ENCODE measurements at regions not wholly inside any gene's neighbourhood (a gene's known extent, or its start where the extent isn't known, plus 50 kb on each side); places are given as distances from the start of the nearest gene placed in this dataset.

DNA sequence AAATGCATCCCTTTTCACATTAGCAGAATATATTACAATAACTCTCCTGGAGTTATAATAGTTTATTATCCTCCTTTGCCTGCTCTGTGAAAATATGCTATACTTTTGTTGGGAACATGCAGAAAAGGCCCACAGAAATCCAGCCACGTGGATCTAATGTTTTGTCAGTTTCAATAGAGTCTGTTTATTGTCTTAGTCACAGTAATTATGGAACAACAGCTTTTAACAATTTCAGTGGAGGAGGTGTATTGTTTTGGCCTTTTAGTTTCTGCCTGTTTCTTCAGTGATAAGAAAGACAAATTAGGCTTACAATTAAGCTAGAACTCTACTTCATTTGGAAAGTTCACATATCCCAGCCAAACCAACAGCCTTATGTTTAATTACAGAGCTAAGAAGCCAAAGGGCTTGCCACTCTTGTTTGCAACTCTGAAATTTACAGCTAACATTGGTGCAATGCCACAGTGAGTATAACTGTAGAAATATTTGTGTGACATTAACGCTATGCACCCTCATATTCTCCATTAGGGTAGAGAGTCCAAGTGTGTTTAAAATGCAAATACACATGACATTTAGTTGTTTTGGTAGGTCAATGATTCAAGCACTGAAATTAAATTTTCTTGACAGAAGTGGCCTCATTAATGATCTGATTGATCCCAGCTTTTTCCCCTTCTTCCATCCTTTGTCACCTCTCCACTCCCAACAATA lies 175.8 kb downstream of the USP46 start:
- Histone ChIP-seq H3K4me2 (ENCODE audit: unreplicated experiment) (no peak overlapping the region), H3K36me3 (ENCODE audit: low read depth) (no peaks in the 10 kb centered on the region), H2AFZ (no peak overlapping the region), H3F3A (ENCODE audit: insufficient read depth) (no peaks in the 10 kb centered on the region), H3K79me2 (ENCODE audit: insufficient read depth) (no peaks in the 10 kb centered on the region), H3K27ac (no peak overlapping the region), H3K9ac (no peak overlapping the region), H3K9me2 (ENCODE audit: insufficient read depth) (no peaks in the 10 kb centered on the region), H4K20me1 (ENCODE audit: insufficient read depth) (no peaks in the 10 kb centered on the region), H3K4me1 (ENCODE audit: insufficient read depth) (no peaks in the 10 kb centered on the region), H3K27me3 (replicated peaks; ENCODE audit: insufficient read depth) (no peaks in the 10 kb centered on the region), H3K9me3 (ENCODE audit: low read depth) (no peaks in the 10 kb centered on the region), H3K4me3 (no peak overlapping the region)
- in situ Hi-C loops (cut with MboI) = no loop called here
- DNase-seq = no peak
- 3 to 9% methylated on average over 2 of the region's 2 CpGs for WGBS, 2 experiments (ENCODE audit: low coverage in 1 of 2, low lambda C conversion rate in 2 of 2, missing lambda C conversion rate in 2 of 2)
- TF ChIP-seq EZH2phosphoT487 (IDR thresholded peaks at IDR 0.05; ENCODE audit: insufficient read depth, low read depth) (no peak), EZH2 (IDR thresholded peaks at IDR 0.05; ENCODE audit: insufficient read depth, poor library complexity, severe bottlenecking) (no peak)

DNA sequence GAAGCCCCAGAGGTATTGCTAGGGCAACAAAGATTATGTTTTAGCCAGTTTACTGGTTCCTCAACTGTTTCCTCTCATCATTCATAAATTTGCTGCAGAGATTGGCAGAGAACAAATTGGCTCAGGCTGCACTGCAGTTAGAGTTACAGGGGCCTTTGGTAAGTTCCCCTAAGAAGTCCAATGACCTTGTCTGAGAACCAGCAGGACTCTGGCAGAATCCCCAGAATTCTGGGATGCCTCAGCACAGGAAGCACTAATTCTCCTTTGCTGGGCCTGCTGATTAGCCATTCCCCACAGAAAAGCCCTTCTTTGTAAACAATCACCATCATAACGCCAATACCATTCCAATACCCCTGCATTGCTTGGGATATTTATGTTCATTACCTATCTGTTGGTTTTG lies 151.3 kb downstream of the USP46 start:
- H3K4me1 ChIP-seq (ENCODE audit: insufficient read depth) = no peaks in the 10 kb centered on the region
- no peak for DNase-seq
- no peak overlapping the region for H3K27ac ChIP-seq
- TF ChIP-seq EZH2 (IDR thresholded peaks at IDR 0.05; ENCODE audit: insufficient read depth, poor library complexity, severe bottlenecking) (no peak), EZH2phosphoT487 (IDR thresholded peaks at IDR 0.05; ENCODE audit: insufficient read depth, low read depth) (no peak)
- in situ Hi-C loops (cut with MboI) = loop anchor here (25.0 kb wide), 1 partner anchor 395 kb away; no protein-coding TSS in a partner anchor
- H3K9me2 ChIP-seq (ENCODE audit: insufficient read depth) = no peaks in the 10 kb centered on the region
- H3F3A ChIP-seq (ENCODE audit: insufficient read depth) = no peaks in the 10 kb centered on the region
- H3K4me3 ChIP-seq = no peak overlapping the region
- H3K27me3 ChIP-seq (replicated peaks; ENCODE audit: insufficient read depth) = no peaks in the 10 kb centered on the region
- 29 to 43% methylated on average over 1 of the region's 1 CpG for WGBS, 2 experiments (ENCODE audit: low coverage in 1 of 2, low lambda C conversion rate in 2 of 2, missing lambda C conversion rate in 2 of 2)
- H2AFZ ChIP-seq = no peak overlapping the region
- H3K4me2 ChIP-seq (ENCODE audit: unreplicated experiment) = no peak overlapping the region
- H3K79me2 ChIP-seq (ENCODE audit: insufficient read depth) = no peaks in the 10 kb centered on the region
- no peaks in the 10 kb centered on the region for H3K9me3 ChIP-seq (ENCODE audit: low read depth)
- no peaks in the 10 kb centered on the region for H3K36me3 ChIP-seq (ENCODE audit: low read depth)
- no peaks in the 10 kb centered on the region for H4K20me1 ChIP-seq (ENCODE audit: insufficient read depth)
- H3K9ac ChIP-seq = no peak overlapping the region

DNA sequence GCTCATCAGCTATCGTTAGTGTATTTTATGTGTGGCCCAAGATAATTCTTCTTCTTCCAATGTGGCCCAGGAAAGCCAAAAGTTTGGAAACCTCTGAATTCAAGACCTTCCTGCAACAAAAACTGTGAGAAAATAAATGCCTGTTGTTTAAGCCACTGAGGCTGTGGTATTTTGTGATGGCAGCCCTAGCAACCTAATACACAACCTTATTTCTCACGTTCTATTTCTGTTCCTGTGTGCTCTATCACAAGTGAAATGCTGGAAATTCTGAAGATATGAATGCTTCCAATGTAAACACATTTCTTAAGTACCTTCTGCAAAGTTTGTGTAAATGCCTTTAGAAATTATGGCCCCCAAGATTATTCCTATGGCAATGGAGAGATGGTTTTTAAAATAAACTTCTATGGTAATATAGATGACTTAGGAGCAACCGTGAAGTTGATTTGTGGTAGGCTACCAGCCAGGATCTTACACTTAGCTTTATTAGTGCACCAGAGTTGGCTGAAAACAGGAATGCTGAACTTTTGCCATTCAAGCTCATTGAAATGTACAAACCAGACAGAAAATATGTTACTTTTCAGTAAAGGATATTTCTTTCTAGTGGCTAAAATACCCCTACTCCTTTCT lies 148.0 kb downstream of the USP46 start:
- in situ Hi-C loops (cut with MboI) = loop anchor here (25.0 kb wide), 1 partner anchor 399 kb away; no protein-coding TSS in a partner anchor
- H2AFZ ChIP-seq = no peak overlapping the region
- no peaks in the 10 kb centered on the region for H3K27me3 ChIP-seq (replicated peaks; ENCODE audit: insufficient read depth)
- no peaks in the 10 kb centered on the region for H3K36me3 ChIP-seq (ENCODE audit: low read depth)
- H3K4me1 ChIP-seq (ENCODE audit: insufficient read depth) = no peaks in the 10 kb centered on the region
- H3K9me3 ChIP-seq (ENCODE audit: low read depth) = no peaks in the 10 kb centered on the region
- H4K20me1 ChIP-seq (ENCODE audit: insufficient read depth) = no peaks in the 10 kb centered on the region
- no peak overlapping the region for H3K4me2 ChIP-seq (ENCODE audit: unreplicated experiment)
- H3K4me3 ChIP-seq = no peak overlapping the region
- DNase-seq = no peak
- no peak overlapping the region for H3K27ac ChIP-seq
- H3K9ac ChIP-seq = no peak overlapping the region
- no peaks in the 10 kb centered on the region for H3K79me2 ChIP-seq (ENCODE audit: insufficient read depth)
- WGBS, 2 experiments (ENCODE audit: low coverage in 1 of 2, low lambda C conversion rate in 2 of 2, missing lambda C conversion rate in 2 of 2) = 18 to 19% methylated on average over 3 of the region's 3 CpGs
- H3F3A ChIP-seq (ENCODE audit: insufficient read depth) = no peaks in the 10 kb centered on the region
- H3K9me2 ChIP-seq (ENCODE audit: insufficient read depth) = no peaks in the 10 kb centered on the region
- TF ChIP-seq EZH2phosphoT487 (IDR thresholded peaks at IDR 0.05; ENCODE audit: insufficient read depth, low read depth) = no peak
- no peak for TF ChIP-seq EZH2 (IDR thresholded peaks at IDR 0.05; ENCODE audit: insufficient read depth, poor library complexity, severe bottlenecking)

DNA sequence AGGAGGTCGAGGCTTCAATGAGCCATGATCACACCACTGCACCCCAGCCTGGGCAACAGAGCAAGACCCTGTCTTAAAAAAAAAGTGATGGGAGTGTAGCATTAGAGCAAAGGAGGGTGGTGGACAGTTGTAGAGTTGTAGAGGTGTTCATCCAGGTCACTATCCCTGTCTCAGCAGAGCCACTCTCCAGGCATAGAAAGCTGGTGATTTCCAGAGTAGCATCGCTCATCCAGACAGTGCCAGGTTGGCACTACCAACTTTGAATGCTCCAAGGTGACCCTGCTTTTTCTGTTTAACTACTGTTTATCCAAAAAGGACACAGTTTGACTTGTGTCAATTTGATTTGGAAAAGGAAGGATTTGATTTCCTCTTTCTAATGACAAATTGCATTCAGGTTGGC lies 147.3 kb downstream of the USP46 start:
- Histone ChIP-seq H4K20me1 (ENCODE audit: insufficient read depth) (no peaks in the 10 kb centered on the region), H3K9ac (no peak overlapping the region), H3K27me3 (replicated peaks; ENCODE audit: insufficient read depth) (no peaks in the 10 kb centered on the region), H3K36me3 (ENCODE audit: low read depth) (no peaks in the 10 kb centered on the region), H3F3A (ENCODE audit: insufficient read depth) (no peaks in the 10 kb centered on the region), H2AFZ (no peak overlapping the region), H3K4me3 (no peak overlapping the region), H3K9me3 (ENCODE audit: low read depth) (no peaks in the 10 kb centered on the region), H3K27ac (no peak overlapping the region), H3K79me2 (ENCODE audit: insufficient read depth) (no peaks in the 10 kb centered on the region), H3K9me2 (ENCODE audit: insufficient read depth) (no peaks in the 10 kb centered on the region), H3K4me2 (ENCODE audit: unreplicated experiment) (no peak overlapping the region), H3K4me1 (ENCODE audit: insufficient read depth) (no peaks in the 10 kb centered on the region)
- WGBS, 2 experiments (ENCODE audit: low coverage in 1 of 2, low lambda C conversion rate in 2 of 2, missing lambda C conversion rate in 2 of 2) = 37 to 41% methylated on average over 2 of the region's 2 CpGs
- no peak for DNase-seq
- TF ChIP-seq EZH2 (IDR thresholded peaks at IDR 0.05; ENCODE audit: insufficient read depth, poor library complexity, severe bottlenecking) = no peak
- TF ChIP-seq EZH2phosphoT487 (IDR thresholded peaks at IDR 0.05; ENCODE audit: insufficient read depth, low read depth) = no peak
- in situ Hi-C loops (cut with MboI) = loop anchor here (25.0 kb wide), 1 partner anchor 400 kb away; no protein-coding TSS in a partner anchor

Data from GM23248 (cell line).